HEK293 (cell line): ENCODE measurements at regions not wholly inside any gene's neighbourhood (a gene's known extent, or its start where the extent isn't known, plus 50 kb on each side); places are given as distances from the start of the nearest gene placed in this dataset.

Source experiments
- CTCF ChIA-PET: fragments of 350-600 bp; formaldehyde crosslinking; extraction: SDS; loops from one replicate; lab custom pipeline; 2021; ENCODE audit warnings: antibody characterized with exemption; lab: Yijun Ruan, JAX
- POLR2A ChIA-PET: fragments of 300-600 bp; formaldehyde crosslinking; extraction: SDS; loops from one replicate; lab custom pipeline; 2020; ENCODE audit warnings: antibody characterized with exemption, inconsistent platforms; lab: Yijun Ruan, JAX
- H3K27ac ChIP-seq: fragments of 200-500 bp; sonication (Bioruptor generic); 2 replicates; pipeline ENCODE4 v1.5.1; 2014; ENCODE audit warnings: low read depth, low read length, control low read depth, inconsistent platforms; ENCODE audit errors: extremely low read depth
- H3K36me3 ChIP-seq, 2 experiments: fragments of 200-500 bp in 1 of 2; sonication (Bioruptor generic) in 1 of 2; 1 replicate in 1 of 2; 2 replicates in 1 of 2; pipeline ENCODE4 v1.5.1; 2014 to 2017; ENCODE audit warnings: inconsistent platforms in 2 of 2, low read length in 2 of 2; ENCODE audit not compliant: control insufficient read depth in 2 of 2, insufficient read depth in 1 of 2
- H3K4me1 ChIP-seq: fragments of 200-500 bp; sonication (Bioruptor generic); 2 replicates; pipeline ENCODE4 v1.5.1; 2014; ENCODE audit warnings: mild to moderate bottlenecking, low read length, inconsistent platforms; ENCODE audit not compliant: control insufficient read depth, insufficient read depth
- H3K4me3 ChIP-seq: 2 replicates; pipeline ENCODE4 v1.5.1; 2011; ENCODE audit warnings: low read depth, mild to moderate bottlenecking, control low read depth, low read length, moderate library complexity
- H3K9me3 ChIP-seq: fragments of 200-500 bp; sonication (Bioruptor generic); 2 replicates; pipeline ENCODE4 v1.5.1; 2014; ENCODE audit warnings: low read depth, low read length, inconsistent platforms; ENCODE audit not compliant: control insufficient read depth, insufficient read depth
- BCL11A ChIP-seq: fragments of 450-650 bp; formaldehyde crosslinking; IDR thresholded peaks from 2 replicates; pipeline ENCODE4 v1.5.1; 2016; ENCODE audit warnings: low read depth, missing biosample characterization, missing genetic modification characterization
- KLF8 ChIP-seq: fragments of 450-650 bp; formaldehyde crosslinking; IDR thresholded peaks from 2 replicates; pipeline ENCODE4 v1.5.1; 2016; ENCODE audit warnings: missing biosample characterization, missing genetic modification characterization
- MZF1 ChIP-seq: fragments of 450-650 bp; formaldehyde crosslinking; IDR thresholded peaks from 2 replicates; pipeline ENCODE4 v1.5.1; 2017; ENCODE audit warnings: missing biosample characterization, missing genetic modification characterization, borderline replicate concordance
- PRDM4 ChIP-seq: fragments of 450-650 bp; formaldehyde crosslinking; IDR thresholded peaks from 2 replicates; pipeline ENCODE4 v1.5.1; 2017; ENCODE audit warnings: missing biosample characterization, missing genetic modification characterization
- REST ChIP-seq: fragments of 450-650 bp; formaldehyde crosslinking; IDR thresholded peaks from 2 replicates; pipeline ENCODE4 v1.5.1; 2016; ENCODE audit warnings: missing biosample characterization, missing genetic modification characterization
- SETDB1 ChIP-seq: IDR thresholded peaks from one replicate; pipeline ENCODE4 v1.6.1; 2017; ENCODE audit warnings: mild to moderate bottlenecking, low read length, moderate library complexity, mixed read lengths; ENCODE audit not compliant: insufficient read length
- TRIM28 ChIP-seq: IDR thresholded peaks from 2 replicates; pipeline ENCODE4 v1.6.1; 2011; ENCODE audit warnings: low read length, control low read depth, borderline replicate concordance
- ZBTB10 ChIP-seq: fragments of 450-650 bp; formaldehyde crosslinking; IDR thresholded peaks from 2 replicates; pipeline ENCODE4 v1.5.1; 2016; ENCODE audit warnings: missing biosample characterization, missing genetic modification characterization
- ZEB2 ChIP-seq: fragments of 450-650 bp; formaldehyde crosslinking; IDR thresholded peaks from 2 replicates; pipeline ENCODE4 v1.5.1; 2016; ENCODE audit warnings: missing biosample characterization, missing genetic modification characterization
- ZFP37 ChIP-seq: fragments of 450-650 bp; formaldehyde crosslinking; IDR thresholded peaks from 2 replicates; pipeline ENCODE4 v1.5.1; 2016; ENCODE audit warnings: missing biosample characterization, missing genetic modification characterization
- ZNF140 ChIP-seq: fragments of 450-650 bp; formaldehyde crosslinking; IDR thresholded peaks from 2 replicates; pipeline ENCODE4 v1.5.1; 2016; ENCODE audit warnings: missing biosample characterization, missing genetic modification characterization
- ZNF146 ChIP-seq: fragments of 450-650 bp; formaldehyde crosslinking; IDR thresholded peaks from 2 replicates; pipeline ENCODE4 v1.5.1; 2016; ENCODE audit warnings: missing biosample characterization, missing genetic modification characterization
- ZNF155 ChIP-seq: fragments of 450-650 bp; formaldehyde crosslinking; IDR thresholded peaks from 2 replicates; pipeline ENCODE4 v1.5.1; 2016; ENCODE audit warnings: missing biosample characterization, missing genetic modification characterization
- ZNF175 ChIP-seq: fragments of 450-650 bp; formaldehyde crosslinking; IDR thresholded peaks from 2 replicates; pipeline ENCODE4 v1.5.1; 2016; ENCODE audit warnings: missing biosample characterization, missing genetic modification characterization
- ZNF184 ChIP-seq: fragments of 450-650 bp; IDR thresholded peaks from 2 replicates; pipeline ENCODE4 v1.5.1; 2018; ENCODE audit warnings: missing biosample characterization, mild to moderate bottlenecking, missing genetic modification characterization
- ZNF248 ChIP-seq: fragments of 450-650 bp; formaldehyde crosslinking; IDR thresholded peaks from 2 replicates; pipeline ENCODE4 v1.5.1; 2017; ENCODE audit warnings: missing biosample characterization, missing genetic modification characterization
- ZNF529 ChIP-seq: fragments of 450-650 bp; formaldehyde crosslinking; IDR thresholded peaks from 2 replicates; pipeline ENCODE4 v1.5.1; 2017; ENCODE audit warnings: missing genetic modification characterization, missing biosample characterization; ENCODE audit not compliant: insufficient replicate concordance
- ZNF555 ChIP-seq: fragments of 450-650 bp; formaldehyde crosslinking; conservative IDR thresholded peaks from 2 replicates; pipeline ENCODE4 v1.5.1; 2017; ENCODE audit warnings: missing biosample characterization, mild to moderate bottlenecking, missing genetic modification characterization, inconsistent platforms
- ZNF580 ChIP-seq: fragments of 450-650 bp; formaldehyde crosslinking; IDR thresholded peaks from 2 replicates; pipeline ENCODE4 v1.5.1; 2016; ENCODE audit warnings: missing biosample characterization, missing genetic modification characterization
- ZNF610 ChIP-seq: fragments of 450-650 bp; formaldehyde crosslinking; IDR thresholded peaks from 2 replicates; pipeline ENCODE4 v1.5.1; 2016; ENCODE audit warnings: missing biosample characterization, missing genetic modification characterization, borderline replicate concordance
- ZNF621 ChIP-seq: fragments of 450-650 bp; formaldehyde crosslinking; IDR thresholded peaks from 2 replicates; pipeline ENCODE4 v1.5.1; 2017; ENCODE audit warnings: missing biosample characterization, missing genetic modification characterization
- ZNF660 ChIP-seq: fragments of 450-650 bp; IDR thresholded peaks from 2 replicates; pipeline ENCODE4 v1.5.1; 2018; ENCODE audit warnings: missing biosample characterization, mild to moderate bottlenecking, missing genetic modification characterization
- ZNF707 ChIP-seq: fragments of 450-650 bp; formaldehyde crosslinking; IDR thresholded peaks from 2 replicates; pipeline ENCODE4 v1.5.1; 2016; ENCODE audit warnings: missing biosample characterization, missing genetic modification characterization

- ChIA-PET POLR2A (no interaction called here), CTCF (no interaction called here)
- no peaks in the 10 kb centered on the region for H3K9me3 ChIP-seq
- TF ChIP-seq ZNF660 (tag by site-specific recombination) (no peak), ZBTB10 (no peak), ZNF184 (tag by site-specific recombination) (no peak), ZNF707 (tag by site-specific recombination) (no peak), ZNF555 (tag by site-specific recombination) (no peak), KLF8 (tag by site-specific recombination) (no peak), ZNF610 (tag by site-specific recombination) (no peak), ZFP37 (tag by site-specific recombination) (no peak), ZNF155 (tag by site-specific recombination) (no peak)
- H3K4me1 ChIP-seq = no peaks in the 10 kb centered on the region
- H3K27ac ChIP-seq = no peak overlapping the region
- H3K4me3 ChIP-seq = no peak overlapping the region
- no peaks in the 10 kb centered on the region for H3K36me3 ChIP-seq
Measured at GRCh38 chr11:41989823-41990380, 530.5 kb upstream of the LRRC4C start.

GRCh38 chr11:41996533-41996932 lies 537.1 kb upstream of the LRRC4C start:
- Histone ChIP-seq H3K27ac (no peak overlapping the region), H3K36me3 (no peaks in the 10 kb centered on the region), H3K4me1 (no peaks in the 10 kb centered on the region), H3K9me3 (no peaks in the 10 kb centered on the region), H3K4me3 (no peak overlapping the region)
- TF ChIP-seq BCL11A (tag by site-specific recombination) = no peak
- no peak for TF ChIP-seq REST (tag by site-specific recombination)
- no peak for TF ChIP-seq ZNF146
- TF ChIP-seq ZNF610 (tag by site-specific recombination) = no peak
- TF ChIP-seq ZNF140 = no peak
- no peak for TF ChIP-seq MZF1 (tag by site-specific recombination)
- TF ChIP-seq ZNF580 = no peak
- ChIA-PET CTCF (no interaction called here), POLR2A (no interaction called here)

- ChIA-PET POLR2A (no interaction called here), CTCF (interaction anchor here (0.6 kb wide), 1 partner anchor 114 kb away, joined by 3 read pairs; no protein-coding TSS in a partner anchor)
- Histone ChIP-seq H3K4me1 (no peaks in the 10 kb centered on the region), H3K36me3 (no peaks in the 10 kb centered on the region), H3K27ac (no peak overlapping the region), H3K4me3 (no peak overlapping the region), H3K9me3 (no peaks in the 10 kb centered on the region)
- TF ChIP-seq SETDB1 (no peak), ZNF248 (tag by site-specific recombination) (no peak), ZNF529 (tag by site-specific recombination) (no peak), TRIM28 (no peak), ZFP37 (tag by site-specific recombination) (no peak), ZNF621 (tag by site-specific recombination) (no peak), ZNF175 (no peak), PRDM4 (tag by site-specific recombination) (no peak), ZEB2 (tag by site-specific recombination) (no peak), ZNF660 (tag by site-specific recombination) (no peak)
Measured at GRCh38 chr11:41997844-41998401, 538.5 kb upstream of the LRRC4C start.
